PC-9 (cell line): ENCODE measurements at regions not wholly inside any gene's neighbourhood (a gene's known extent, or its start where the extent isn't known, plus 50 kb on each side); places are given as distances from the start of the nearest gene placed in this dataset.

Experiments
- BruUV-seq: library from RNA; stranded (reverse); fragments of 400-500 nt; replicated peaks from 2 replicates; lab custom pipeline; 2021; lab: Mats Ljungman, UMichigan
- CTCF ChIA-PET: fragments of 300-600 bp; sonication (Branson Sonifier 250); formaldehyde crosslinking; loops from one replicate; lab custom pipeline; 2022; ENCODE audit warnings: antibody characterized with exemption; lab: Charles Lee
- POLR2A ChIA-PET: fragments of 300-600 bp; sonication (Branson Sonifier 250); formaldehyde crosslinking; loops from one replicate; lab custom pipeline; 2022; ENCODE audit warnings: antibody characterized with exemption; ENCODE audit not compliant: unreplicated experiment; lab: Charles Lee
- DNase-seq, 2 experiments: peaks; one replicate each; pipeline versions ENCODE4 v3.0.0 to v3.0.0-alpha.2; 2015 to 2022; ENCODE audit warnings: mixed read lengths in 1 of 2
- H2AFZ ChIP-seq: fragments of 200-600 bp; sonication (generic); 2 replicates; pipeline ENCODE4 v1.8.1; 2017; ENCODE audit warnings: antibody characterized with exemption
- H3F3A ChIP-seq: fragments of 200-600 bp; sonication (generic); 2 replicates; pipeline ENCODE4 v1.8.1; 2017; ENCODE audit warnings: antibody characterized with exemption, mild to moderate bottlenecking, low read depth; ENCODE audit not compliant: insufficient read depth
- H3K27ac ChIP-seq: fragments of 200-600 bp; sonication (generic); 2 replicates; pipeline ENCODE4 v1.6.1; 2016; ENCODE audit warnings: mixed run types
- H3K27me3 ChIP-seq: fragments of 200-600 bp; sonication (generic); 2 replicates; pipeline ENCODE4 v1.6.1; 2016; ENCODE audit warnings: low read depth, mixed run types; ENCODE audit not compliant: insufficient read depth
- H3K36me3 ChIP-seq: fragments of 200-600 bp; sonication (generic); 2 replicates; pipeline ENCODE4 v1.6.1; 2016; ENCODE audit warnings: low read depth, mixed run types
- H3K4me1 ChIP-seq: fragments of 200-600 bp; sonication (generic); replicated peaks from 2 replicates; pipeline ENCODE4 v1.6.1; 2016; ENCODE audit warnings: mixed run types; ENCODE audit not compliant: insufficient read depth
- H3K4me2 ChIP-seq: fragments of 200-600 bp; sonication (generic); 2 replicates; pipeline ENCODE4 v1.6.1; 2017; ENCODE audit warnings: mixed run types
- H3K4me3 ChIP-seq: fragments of 200-600 bp; sonication (generic); 2 replicates; pipeline ENCODE4 v1.6.1; 2016; ENCODE audit warnings: mixed run types
- H3K79me2 ChIP-seq: fragments of 200-600 bp; sonication (generic); 2 replicates; pipeline ENCODE4 v1.6.1; 2017; ENCODE audit warnings: low read depth, mixed run types
- H3K9me2 ChIP-seq: fragments of 200-600 bp; sonication (generic); 2 replicates; pipeline ENCODE4 v1.8.1; 2017; ENCODE audit warnings: mild to moderate bottlenecking; ENCODE audit not compliant: insufficient read depth
- H3K9me3 ChIP-seq: fragments of 200-600 bp; sonication (generic); 2 replicates; pipeline ENCODE4 v1.8.1; 2016; ENCODE audit warnings: low read depth; ENCODE audit not compliant: insufficient read depth
- H4K20me1 ChIP-seq: fragments of 200-600 bp; sonication (generic); 2 replicates; pipeline ENCODE4 v1.8.1; 2017; ENCODE audit not compliant: insufficient read depth
- CTCF ChIP-seq: fragments of 200-600 bp; sonication (generic); conservative IDR thresholded peaks from 2 replicates; pipeline ENCODE4 v1.6.1; 2017; ENCODE audit warnings: mixed run types, antibody characterized with exemption, mild to moderate bottlenecking, moderate library complexity
- EZH2 ChIP-seq: fragments of 200-600 bp; sonication (generic); IDR thresholded peaks from 2 replicates; pipeline ENCODE4 v1.8.0; 2017; ENCODE audit warnings: antibody characterized with exemption, low read depth
- intact Hi-C: fragments of 100-400 bp; cut with micrococcal nuclease; formaldehyde crosslinking; loops from one replicate; pipeline ENCODE4 v1.10.0; 2022; ENCODE audit not compliant: unreplicated experiment

GRCh38 chr3:174776123-174776522, 83.0 kb upstream of the NAALADL2 start:
- 0 out of 2 replicates have a peak, but pooled peaks cover 14% of the 10 kb centered on the region for H3K4me1 ChIP-seq
- DNase-seq, result peak in 1 of 2 experiments; percentile 66
- no peaks in the 10 kb centered on the region for H3K9me2 ChIP-seq
- no peaks in the 10 kb centered on the region for H3K27me3 ChIP-seq
- no peaks in the 10 kb centered on the region for H3F3A ChIP-seq
- no peaks in the 10 kb centered on the region for H3K36me3 ChIP-seq
- no TSS peak for BruUV-seq
- H4K20me1 ChIP-seq, result no peaks in the 10 kb centered on the region
- H2AFZ ChIP-seq, result no peak overlapping the region
- H3K9me3 ChIP-seq, result no peaks in the 10 kb centered on the region
- H3K27ac ChIP-seq, result 0 out of 2 replicates have a peak overlapping the region, but pooled peaks have one; percentile 2
- H3K4me3 ChIP-seq, result no peak overlapping the region
- ChIA-PET CTCF (no interaction called here), POLR2A (no interaction called here)
- intact Hi-C loops, result no loop called here
- TF ChIP-seq EZH2 (no peak), CTCF (no peak)
- H3K79me2 ChIP-seq, result no peaks in the 10 kb centered on the region
- H3K4me2 ChIP-seq, result peak overlapping the region; percentile 15; the same call in 1 of the 2 replicates

- Histone ChIP-seq H3K4me2 (peak overlapping the region; percentile 15; the same call in 1 of the 2 replicates), H3K36me3 (no peaks in the 10 kb centered on the region), H3K9me3 (no peaks in the 10 kb centered on the region), H3K79me2 (no peaks in the 10 kb centered on the region), H3K4me3 (no peak overlapping the region), H3K4me1 (0 out of 2 replicates have a peak, but pooled peaks cover 14% of the 10 kb centered on the region), H4K20me1 (no peaks in the 10 kb centered on the region), H2AFZ (no peak overlapping the region), H3K27ac (0 out of 2 replicates have a peak overlapping the region, but pooled peaks have one; percentile 2), H3K9me2 (no peaks in the 10 kb centered on the region), H3K27me3 (no peaks in the 10 kb centered on the region), H3F3A (no peaks in the 10 kb centered on the region)
- POLR2A ChIA-PET, result no interaction called here
- intact Hi-C loops, result no loop called here
- no TSS peak for BruUV-seq
- CTCF ChIA-PET, result no interaction called here
- TF ChIP-seq EZH2 (no peak), CTCF (no peak)
- DNase-seq, result no peak
Measured at GRCh38 chr3:174776636-174777035, 82.5 kb upstream of the NAALADL2 start.

- Histone ChIP-seq H3K9me2 (no peaks in the 10 kb centered on the region), H4K20me1 (no peaks in the 10 kb centered on the region), H3K4me2 (no peak overlapping the region), H3K79me2 (no peaks in the 10 kb centered on the region), H3F3A (no peaks in the 10 kb centered on the region), H3K4me1 (0 out of 2 replicates have a peak, but pooled peaks cover 14% of the 10 kb centered on the region), H3K9me3 (no peaks in the 10 kb centered on the region), H3K27ac (no peak overlapping the region), H3K27me3 (no peaks in the 10 kb centered on the region; the same call in 1 of the 2 replicates), H3K4me3 (no peak overlapping the region), H3K36me3 (no peaks in the 10 kb centered on the region), H2AFZ (no peak overlapping the region)
- intact Hi-C loops, result no loop called here
- TF ChIP-seq EZH2, result no peak
- no peak for TF ChIP-seq CTCF
- BruUV-seq, result no TSS peak
- ChIA-PET POLR2A (no interaction called here), CTCF (no interaction called here)
- DNase-seq, result no peak
Measured at GRCh38 chr3:174777813-174778212, 81.3 kb upstream of the NAALADL2 start.
